ENCODE measurements at regions not wholly inside any gene's neighbourhood (a gene's known extent, or its start where the extent isn't known, plus 50 kb on each side); places are given as distances from the start of the nearest gene placed in this dataset.

DNA sequence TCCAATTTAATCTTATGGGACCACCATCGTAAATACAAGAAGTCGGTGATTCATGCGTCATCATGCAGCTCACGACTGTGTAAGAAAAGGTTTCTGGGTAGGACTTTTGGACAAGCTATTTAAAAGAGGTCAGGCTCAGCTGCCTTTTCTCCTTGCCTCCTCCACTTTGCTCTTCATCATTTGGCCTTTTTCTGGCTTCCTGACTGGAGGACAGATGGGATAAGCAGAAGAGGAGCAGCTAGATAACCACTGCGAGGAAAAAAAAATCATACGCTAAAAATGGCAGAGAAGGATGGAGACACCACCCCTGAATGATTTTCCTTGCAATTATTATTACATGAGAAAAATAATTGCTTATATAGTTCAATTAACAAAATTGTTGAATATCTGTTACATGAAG is 294.3 kb upstream of the FSTL5 start:
- H3K4me1 ChIP-seq, result no peaks in the 10 kb centered on the region
- no peak overlapping the region for H3K4me3 ChIP-seq
- no peaks in the 10 kb centered on the region for H3K9me3 ChIP-seq
- no peak for DNase-seq
- H3K36me3 ChIP-seq, result no peaks in the 10 kb centered on the region
- no peak overlapping the region for H3K27ac ChIP-seq
- H3K27me3 ChIP-seq, result no peaks in the 10 kb centered on the region
- TF ChIP-seq, protein P1, sequence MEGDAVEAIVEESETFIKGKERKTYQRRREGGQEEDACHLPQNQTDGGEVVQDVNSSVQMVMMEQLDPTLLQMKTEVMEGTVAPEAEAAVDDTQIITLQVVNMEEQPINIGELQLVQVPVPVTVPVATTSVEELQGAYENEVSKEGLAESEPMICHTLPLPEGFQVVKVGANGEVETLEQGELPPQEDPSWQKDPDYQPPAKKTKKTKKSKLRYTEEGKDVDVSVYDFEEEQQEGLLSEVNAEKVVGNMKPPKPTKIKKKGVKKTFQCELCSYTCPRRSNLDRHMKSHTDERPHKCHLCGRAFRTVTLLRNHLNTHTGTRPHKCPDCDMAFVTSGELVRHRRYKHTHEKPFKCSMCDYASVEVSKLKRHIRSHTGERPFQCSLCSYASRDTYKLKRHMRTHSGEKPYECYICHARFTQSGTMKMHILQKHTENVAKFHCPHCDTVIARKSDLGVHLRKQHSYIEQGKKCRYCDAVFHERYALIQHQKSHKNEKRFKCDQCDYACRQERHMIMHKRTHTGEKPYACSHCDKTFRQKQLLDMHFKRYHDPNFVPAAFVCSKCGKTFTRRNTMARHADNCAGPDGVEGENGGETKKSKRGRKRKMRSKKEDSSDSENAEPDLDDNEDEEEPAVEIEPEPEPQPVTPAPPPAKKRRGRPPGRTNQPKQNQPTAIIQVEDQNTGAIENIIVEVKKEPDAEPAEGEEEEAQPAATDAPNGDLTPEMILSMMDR (IDR thresholded peaks at IDR 0.05), result no peak
- TF ChIP-seq POLR2A (IDR thresholded peaks at IDR 0.05), result no peak
- intact Hi-C loops (cut with DNase I; ENCODE audit: low total_unique reads), result no loop called here

DNA sequence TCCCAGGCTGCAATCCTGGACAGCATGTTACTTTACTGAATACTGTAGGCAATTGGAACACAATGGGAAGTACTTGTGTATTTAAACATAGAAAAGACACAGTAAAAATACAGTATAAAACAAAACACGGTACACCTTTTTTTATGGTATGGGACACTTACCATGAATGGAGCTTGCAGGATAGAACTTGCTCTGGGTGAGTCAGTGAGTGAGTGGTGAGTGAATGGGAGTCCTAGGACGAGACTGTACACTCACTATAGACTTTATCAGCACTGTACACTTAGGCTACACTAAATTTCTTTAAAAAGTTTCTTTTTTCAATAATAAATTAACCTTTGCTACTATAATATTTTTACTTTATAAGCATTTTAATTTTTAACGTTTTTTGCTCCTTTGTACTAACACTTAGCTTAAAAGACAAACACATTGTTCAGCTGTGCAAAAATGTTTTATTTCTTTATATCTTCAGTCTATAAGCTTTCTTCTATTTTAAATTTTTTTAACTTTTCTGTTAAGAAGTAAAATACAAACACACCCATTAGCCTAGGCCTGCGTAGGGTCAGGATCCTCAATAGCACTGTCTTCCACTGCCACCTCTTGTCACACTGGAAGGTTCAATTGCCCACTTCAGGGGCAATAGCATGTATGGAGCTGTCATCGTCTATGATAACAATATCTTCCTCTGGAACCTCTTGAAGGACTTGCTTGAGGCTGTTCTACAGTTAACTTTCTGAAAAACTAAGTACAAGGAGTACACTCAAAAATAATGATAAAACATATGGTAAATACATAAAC is 293.5 kb upstream of the FSTL5 start:
- TF ChIP-seq, protein P1 (IDR thresholded peaks at IDR 0.05), result no peak
- TF ChIP-seq POLR2A (IDR thresholded peaks at IDR 0.05), result no peak
- H3K27me3 ChIP-seq, result no peaks in the 10 kb centered on the region
- H3K36me3 ChIP-seq, result no peaks in the 10 kb centered on the region
- no peaks in the 10 kb centered on the region for H3K9me3 ChIP-seq
- intact Hi-C loops (cut with DNase I; ENCODE audit: low total_unique reads), result no loop called here
- H3K4me3 ChIP-seq, result no peak overlapping the region
- no peak for DNase-seq
- H3K27ac ChIP-seq, result no peak overlapping the region
- H3K4me1 ChIP-seq, result no peaks in the 10 kb centered on the region

DNA sequence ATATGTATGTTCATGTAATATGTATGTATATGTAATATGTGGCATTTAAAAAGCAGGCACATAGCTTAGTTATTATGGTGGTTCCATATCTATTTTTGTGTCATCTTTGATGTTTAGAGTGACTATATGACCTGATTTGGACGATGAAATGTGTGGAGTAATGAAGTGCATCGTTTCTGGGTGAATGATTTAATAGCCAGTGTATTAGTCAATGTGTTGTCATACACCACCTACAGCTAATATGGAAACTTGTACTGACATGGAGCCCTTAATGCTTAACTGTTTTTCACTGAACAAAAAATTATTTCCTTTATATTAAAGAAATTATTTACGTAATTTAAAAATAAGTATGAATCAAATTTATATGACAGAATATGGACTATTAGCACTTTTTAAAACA is 292.3 kb upstream of the FSTL5 start:
- TF ChIP-seq POLR2A (IDR thresholded peaks at IDR 0.05), result no peak
- TF ChIP-seq, protein P1 (IDR thresholded peaks at IDR 0.05), result no peak
- Histone ChIP-seq H3K36me3 (no peaks in the 10 kb centered on the region), H3K27ac (no peak overlapping the region), H3K9me3 (no peaks in the 10 kb centered on the region), H3K4me1 (no peaks in the 10 kb centered on the region), H3K4me3 (no peak overlapping the region), H3K27me3 (no peaks in the 10 kb centered on the region)
- DNase-seq, result no peak
- intact Hi-C loops (cut with DNase I; ENCODE audit: low total_unique reads), result no loop called here

DNA sequence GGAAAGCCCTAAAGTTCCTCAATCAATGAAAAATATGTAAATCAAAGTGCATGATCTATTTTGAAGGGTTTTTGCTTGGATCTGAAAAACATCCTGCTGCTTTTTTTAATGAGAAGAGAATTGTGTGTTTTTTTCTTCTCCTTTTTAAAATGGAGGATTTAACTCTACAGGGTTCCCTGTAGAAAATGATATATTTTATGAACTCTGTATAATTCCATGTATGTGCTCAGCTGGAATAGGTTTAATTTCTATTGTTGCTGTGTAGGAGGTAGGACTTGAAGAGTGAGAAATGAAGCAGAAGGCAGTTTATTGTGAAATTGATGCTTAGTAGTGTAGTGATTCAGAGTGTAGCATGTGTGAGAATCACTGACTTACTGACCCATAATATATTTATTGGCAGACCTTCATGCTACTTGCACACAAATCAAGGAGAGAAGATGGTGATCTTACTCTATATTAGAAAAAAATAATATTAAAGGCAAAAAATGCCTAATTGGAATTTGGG is 286.8 kb upstream of the FSTL5 start:
- H3K36me3 ChIP-seq, result no peaks in the 10 kb centered on the region
- H3K27ac ChIP-seq, result no peak overlapping the region
- DNase-seq, result no peak
- peaks cover 0 to 4% of the 10 kb centered on the region in 2 donors for H3K27me3 ChIP-seq
- H3K9me3 ChIP-seq, result no peaks in the 10 kb centered on the region
- TF ChIP-seq POLR2A (IDR thresholded peaks at IDR 0.05), result no peak
- TF ChIP-seq, protein P1 (IDR thresholded peaks at IDR 0.05), result no peak
- no peak overlapping the region for H3K4me3 ChIP-seq
- intact Hi-C loops (cut with DNase I; ENCODE audit: low total_unique reads), result no loop called here
- H3K4me1 ChIP-seq, result no peaks in the 10 kb centered on the region

DNA sequence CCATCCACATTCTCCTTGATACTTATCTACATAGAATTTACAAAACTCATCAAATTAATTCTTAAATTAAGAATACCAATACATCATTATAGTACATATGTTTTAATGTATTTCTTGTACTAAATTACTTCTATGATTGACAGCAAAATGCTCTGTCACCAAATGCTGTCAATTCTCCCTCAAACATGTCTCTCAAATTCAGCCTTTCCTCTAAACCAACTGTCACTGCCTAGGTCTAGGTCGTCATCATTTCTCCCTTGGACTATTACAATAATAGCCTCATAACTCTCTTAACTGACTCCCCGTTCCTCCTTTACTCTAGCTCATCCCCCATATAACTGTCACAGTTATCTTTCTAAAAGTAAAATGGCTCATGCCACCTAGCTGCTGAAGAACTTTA is 279.7 kb upstream of the FSTL5 start:
- DNase-seq, result no peak
- H3K27me3 ChIP-seq, result no peaks in the 10 kb centered on the region
- no peak overlapping the region for H3K4me3 ChIP-seq
- no peaks in the 10 kb centered on the region for H3K36me3 ChIP-seq
- H3K4me1 ChIP-seq, result no peaks in the 10 kb centered on the region
- intact Hi-C loops (cut with DNase I; ENCODE audit: low total_unique reads), result no loop called here
- no peak for TF ChIP-seq POLR2A (IDR thresholded peaks at IDR 0.05)
- TF ChIP-seq, protein P1 (IDR thresholded peaks at IDR 0.05), result no peak
- H3K9me3 ChIP-seq, result no peaks in the 10 kb centered on the region
- no peak overlapping the region for H3K27ac ChIP-seq

Measured in uterus (tissue), 3 donors.